Small intestine (tissue), 7 donors: ENCODE measurements at regions not wholly inside any gene's neighbourhood (a gene's known extent, or its start where the extent isn't known, plus 50 kb on each side); places are given as distances from the start of the nearest gene placed in this dataset.

Experiments used
- DNase-seq, 2 donors: peaks; one replicate each; pipeline versions ENCODE4 v3.0.0 to v3.0.0-alpha.2; 2013
- FAIRE-seq: peaks from 2 replicates; lab custom pipeline; 2012; peaks lifted over from hg19 to GRCh38; lab: Jason Lieb, UNC
- H3K27ac ChIP-seq, 3 donors: one replicate each; pipeline ENCODE4 v1.5.1; 2013; ENCODE audit warnings: low read length in 2 of 3, mild to moderate bottlenecking in 2 of 3, control low read depth in 1 of 3, inconsistent platforms in 1 of 3, low read depth in 1 of 3, moderate library complexity in 1 of 3
- H3K27me3 ChIP-seq, 3 donors: one replicate each; pipeline ENCODE4 v1.6.1; 2013; ENCODE audit warnings: low read length in 3 of 3, inconsistent platforms in 1 of 3; ENCODE audit not compliant: control insufficient read depth in 3 of 3, insufficient read depth in 3 of 3
- H3K36me3 ChIP-seq, 3 donors: one replicate each; pipeline ENCODE4 v1.6.1; 2013; ENCODE audit warnings: low read length in 3 of 3, inconsistent platforms in 1 of 3, low read depth in 1 of 3, mild to moderate bottlenecking in 1 of 3, moderate library complexity in 1 of 3; ENCODE audit not compliant: control insufficient read depth in 3 of 3, insufficient read depth in 2 of 3
- H3K4me1 ChIP-seq, 3 donors: one replicate each; pipeline ENCODE4 v1.6.1; 2013; ENCODE audit warnings: low read length in 2 of 3, inconsistent platforms in 1 of 3, low read depth in 1 of 3, mild to moderate bottlenecking in 1 of 3, moderate library complexity in 1 of 3; ENCODE audit not compliant: control insufficient read depth in 3 of 3, insufficient read depth in 2 of 3
- H3K4me3 ChIP-seq, 3 donors: one replicate each; pipeline ENCODE4 v1.5.1; 2013; ENCODE audit warnings: low read length in 3 of 3, control low read depth in 1 of 3, inconsistent platforms in 1 of 3, low read depth in 1 of 3, mild to moderate bottlenecking in 1 of 3, moderate library complexity in 1 of 3
- H3K9me3 ChIP-seq, 2 donors: one replicate each; pipeline ENCODE4 v1.6.1; 2013; ENCODE audit warnings: low read depth in 1 of 2, low read length in 1 of 2; ENCODE audit not compliant: control insufficient read depth in 2 of 2, insufficient read depth in 1 of 2
- WGBS, 3 donors: extraction: QIAGEN DNeasy Blood & Tissue Kit; methylation state at CpG; one replicate each; pipeline ENCODE4 v1.1.7; 2013; 5-methylcytosine and 5-hydroxymethylcytosine counted together
- donor health status: healthy with polysubstance abuse.
- donor health status: control.
- donor health status: control.
- donor health status: Bipolar disorder and iron deficiency.
- donor health status: healthy.

- H3K27me3 ChIP-seq: no peaks in the 10 kb centered on the region
- DNase-seq (no peak), FAIRE-seq (no peak)
- no peak overlapping the region for H3K4me3 ChIP-seq
- H3K36me3 ChIP-seq: no peaks in the 10 kb centered on the region
- no peaks in the 10 kb centered on the region for H3K9me3 ChIP-seq
- 80 to 87% (median 81%) methylated on average over 4 of the region's 4 CpGs for WGBS, 3 donors
- H3K27ac ChIP-seq: no peak overlapping the region
- no peaks in the 10 kb centered on the region for H3K4me1 ChIP-seq
Observed at GRCh38 chr11:37830529-37830928, 1232.5 kb upstream of the RAG2 start.

DNA sequence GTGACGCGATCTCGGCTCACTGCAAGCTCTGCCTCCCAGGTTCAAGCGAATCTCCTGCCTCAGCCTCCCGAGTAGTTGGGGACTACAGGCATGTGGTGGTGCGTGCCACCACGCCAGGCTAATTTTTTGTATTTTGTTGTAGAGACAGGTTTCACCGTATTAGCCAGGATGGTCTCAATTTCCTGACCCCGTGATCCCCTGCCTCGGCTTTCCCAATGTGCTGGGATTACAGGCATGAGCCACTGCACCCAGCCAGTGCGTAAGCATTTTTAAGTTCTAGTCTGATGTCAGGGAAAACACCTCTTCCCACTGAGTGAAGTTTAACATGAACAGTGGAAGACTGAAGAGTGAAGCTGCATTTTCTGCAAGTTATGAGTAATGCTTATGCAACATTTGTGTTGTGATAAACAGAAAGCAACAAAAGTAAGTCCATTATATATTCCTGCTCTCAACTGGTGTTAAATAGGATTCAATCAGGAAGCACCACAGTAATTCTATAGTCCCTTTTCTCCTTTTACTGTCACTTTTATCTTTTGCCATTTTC lies 1219.8 kb upstream of the RAG2 start:
- no peak for FAIRE-seq
- Histone ChIP-seq H3K4me3 (no peak overlapping the region), H3K27me3 (no peaks in the 10 kb centered on the region), H3K27ac (no peak overlapping the region), H3K9me3 (no peaks in the 10 kb centered on the region), H3K4me1 (no peaks in the 10 kb centered on the region), H3K36me3 (no peaks in the 10 kb centered on the region)
- DNase-seq: no peak
- WGBS, 3 donors: 89 to 92% (median 91%) methylated on average over 11 of the region's 11 CpGs

DNA sequence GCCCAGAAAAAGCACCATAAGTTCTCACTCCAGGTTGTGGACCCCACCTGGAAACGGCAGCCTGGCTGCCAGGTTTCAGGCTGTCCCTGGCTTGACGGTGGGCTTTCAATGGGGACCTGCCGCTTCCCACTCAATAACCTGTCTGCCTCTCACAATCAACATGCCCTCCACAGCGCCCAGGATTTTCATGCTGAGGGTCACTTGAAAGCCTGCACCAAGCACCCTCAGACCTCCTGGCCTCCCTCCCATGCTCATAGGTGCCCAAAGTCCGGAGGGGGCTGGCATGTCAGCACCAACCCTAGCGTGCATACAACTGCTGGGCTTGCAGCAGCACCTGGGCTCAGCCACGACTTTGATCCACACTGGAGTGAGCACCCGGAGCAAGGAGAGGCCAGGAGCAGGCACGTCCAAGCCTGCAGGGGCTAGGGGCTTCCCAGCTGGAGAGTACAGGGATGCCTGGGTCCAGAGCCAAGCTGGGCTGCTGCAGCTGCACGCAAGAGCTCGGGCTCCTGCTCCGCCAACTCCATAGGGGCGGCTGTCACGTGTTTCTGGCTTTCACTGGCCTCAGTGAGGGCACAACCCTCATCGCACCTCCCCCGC lies 1214.3 kb upstream of the RAG2 start:
- Histone ChIP-seq H3K27me3 (no peaks in the 10 kb centered on the region), H3K4me3 (no peak overlapping the region), H3K27ac (no peak overlapping the region), H3K36me3 (no peaks in the 10 kb centered on the region), H3K9me3 (no peaks in the 10 kb centered on the region), H3K4me1 (no peaks in the 10 kb centered on the region)
- 86 to 89% (median 87%) methylated on average over 16 of the region's 16 CpGs for WGBS, 3 donors
- FAIRE-seq: no peak
- DNase-seq: no peak

DNA sequence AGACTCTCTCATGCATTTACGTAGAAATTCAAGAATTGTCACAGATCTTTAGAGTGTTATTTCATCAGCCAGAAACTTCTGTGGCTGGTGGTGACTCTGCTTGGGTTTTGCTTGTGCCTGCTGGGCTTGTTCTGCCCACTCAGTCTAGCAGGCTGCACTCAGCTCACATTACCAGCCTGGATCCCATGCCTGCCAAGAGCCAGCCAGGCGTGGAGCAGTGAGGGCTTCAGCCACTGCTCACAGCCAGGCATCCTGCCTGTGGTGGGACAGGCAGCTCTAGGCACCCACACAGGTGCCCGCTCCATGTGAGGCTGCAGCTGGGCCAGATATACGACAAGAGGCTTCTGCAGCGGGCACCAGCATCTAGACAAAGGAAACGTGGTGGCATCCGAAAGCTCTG lies 1213.3 kb upstream of the RAG2 start:
- Histone ChIP-seq H3K27me3 (no peaks in the 10 kb centered on the region), H3K36me3 (no peaks in the 10 kb centered on the region), H3K9me3 (no peaks in the 10 kb centered on the region), H3K27ac (no peak overlapping the region), H3K4me3 (no peak overlapping the region), H3K4me1 (no peaks in the 10 kb centered on the region)
- FAIRE-seq: no peak
- WGBS, 3 donors: 87 to 92% (median 88%) methylated on average over 7 of the region's 7 CpGs
- no peak for DNase-seq

DNA sequence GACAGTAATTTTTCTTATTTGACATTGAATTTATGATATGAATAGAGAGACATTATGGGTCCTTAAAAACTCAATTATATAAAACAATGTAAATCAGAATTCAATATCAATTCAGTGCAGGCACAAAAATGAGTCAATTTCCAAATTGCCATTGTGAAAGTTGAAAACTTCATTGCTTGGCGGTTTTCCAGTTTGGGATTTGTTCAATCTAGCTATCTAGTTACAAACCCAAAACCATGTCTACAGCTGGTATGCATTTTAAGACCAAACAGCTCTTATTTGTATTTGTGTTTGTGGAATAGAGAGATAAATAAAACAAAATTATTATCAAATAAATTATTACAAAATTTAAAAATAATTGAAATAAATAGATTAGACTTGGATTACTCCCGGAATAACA lies 1206.6 kb upstream of the RAG2 start:
- H3K4me3 ChIP-seq: no peak overlapping the region
- no peak for FAIRE-seq
- DNase-seq: no peak
- no peaks in the 10 kb centered on the region for H3K9me3 ChIP-seq
- H3K36me3 ChIP-seq: no peaks in the 10 kb centered on the region
- WGBS, 3 donors: 83 to 90% (median 89%) methylated on average over 2 of the region's 2 CpGs
- no peaks in the 10 kb centered on the region for H3K27me3 ChIP-seq
- no peak overlapping the region for H3K27ac ChIP-seq
- H3K4me1 ChIP-seq: no peaks in the 10 kb centered on the region

- Histone ChIP-seq H3K9me3 (no peaks in the 10 kb centered on the region), H3K27me3 (no peaks in the 10 kb centered on the region), H3K4me3 (no peak overlapping the region), H3K36me3 (no peaks in the 10 kb centered on the region), H3K27ac (no peak overlapping the region), H3K4me1 (no peaks in the 10 kb centered on the region)
- 42 to 51% (median 48%) methylated on average over 5 of the region's 5 CpGs for WGBS, 3 donors
- no peak for DNase-seq
- FAIRE-seq: no peak
Observed at GRCh38 chr11:37788141-37788877, 1190.3 kb upstream of the RAG2 start.

GRCh38 chr11:37786214-37786755 lies 1188.2 kb upstream of the RAG2 start:
- H3K4me3 ChIP-seq: no peak overlapping the region
- peaks cover 0 to 7% of the 10 kb centered on the region in 2 donors for H3K9me3 ChIP-seq
- DNase-seq (no peak), FAIRE-seq (no peak)
- H3K27me3 ChIP-seq: no peaks in the 10 kb centered on the region
- WGBS, 3 donors: 0 to 18% (median 5%) methylated on average over 1 of the region's 1 CpG
- H3K36me3 ChIP-seq: no peaks in the 10 kb centered on the region
- no peak overlapping the region for H3K27ac ChIP-seq
- H3K4me1 ChIP-seq: no peaks in the 10 kb centered on the region

GRCh38 chr11:37774441-37774840 lies 1176.4 kb upstream of the RAG2 start:
- Histone ChIP-seq H3K4me3 (no peak overlapping the region), H3K4me1 (no peaks in the 10 kb centered on the region), H3K27me3 (no peaks in the 10 kb centered on the region), H3K27ac (no peak overlapping the region), H3K9me3 (no peaks in the 10 kb centered on the region), H3K36me3 (no peaks in the 10 kb centered on the region)
- no peak for FAIRE-seq
- DNase-seq: no peak
- 86 to 94% (median 93%) methylated on average over 8 of the region's 8 CpGs for WGBS, 3 donors
